GM23338 (cell line): ENCODE measurements at regions not wholly inside any gene's neighbourhood (a gene's known extent, or its start where the extent isn't known, plus 50 kb on each side); places are given as distances from the start of the nearest gene placed in this dataset.
A peak's percentile ranks its signal among the peaks of the same experiment; 100 is the strongest.

Source experiments
- ATAC-seq: fragments of 200-7000 bp; cut with Tn5 transposase; 3 replicates; pipeline ENCODE4 v1.9.1; 2020
- DNase-seq: peaks from one replicate; pipeline ENCODE4 v3.0.0-alpha.2; 2015; ENCODE audit warnings: low spot score
- H2AFZ ChIP-seq: fragments of 200-600 bp; sonication (generic); 2 replicates; pipeline ENCODE4 v1.8.0; 2016; ENCODE audit warnings: antibody characterized with exemption, mild to moderate bottlenecking, moderate library complexity
- H3F3A ChIP-seq: fragments of 200-600 bp; sonication (generic); replicated peaks from 2 replicates; pipeline ENCODE4 v1.8.0; 2017; ENCODE audit warnings: antibody characterized with exemption, mixed run types, low read depth
- H3K27ac ChIP-seq: fragments of 200-600 bp; sonication (generic); 2 replicates; pipeline ENCODE4 v1.6.1; 2016; ENCODE audit warnings: low read depth
- H3K27me3 ChIP-seq: fragments of 200-600 bp; sonication (generic); 2 replicates; pipeline ENCODE4 v1.8.0; 2016; ENCODE audit warnings: mild to moderate bottlenecking, mixed run types, moderate library complexity; ENCODE audit not compliant: insufficient read depth
- H3K36me3 ChIP-seq: fragments of 200-600 bp; sonication (generic); 2 replicates; pipeline ENCODE4 v1.8.0; 2016; ENCODE audit warnings: mild to moderate bottlenecking; ENCODE audit not compliant: insufficient read depth
- H3K4me1 ChIP-seq: fragments of 200-600 bp; sonication (generic); 2 replicates; pipeline ENCODE4 v1.8.0; 2016; ENCODE audit warnings: mild to moderate bottlenecking, moderate library complexity; ENCODE audit not compliant: insufficient read depth
- H3K4me2 ChIP-seq: fragments of 200-600 bp; sonication (generic); 2 replicates; pipeline ENCODE4 v1.7.1; 2017; ENCODE audit warnings: mixed run types
- H3K4me3 ChIP-seq: fragments of 200-600 bp; sonication (generic); 2 replicates; pipeline ENCODE4 v1.6.1; 2016; ENCODE audit warnings: mixed run types
- H3K79me2 ChIP-seq: fragments of 200-600 bp; sonication (generic); replicated peaks from 2 replicates; pipeline ENCODE4 v1.8.0; 2017; ENCODE audit warnings: mild to moderate bottlenecking; ENCODE audit not compliant: insufficient read depth
- H3K9me2 ChIP-seq: fragments of 200-600 bp; sonication (generic); 2 replicates; pipeline ENCODE4 v1.8.0; 2017; ENCODE audit not compliant: insufficient read depth
- H4K20me1 ChIP-seq: fragments of 200-600 bp; sonication (generic); replicated peaks from 2 replicates; pipeline ENCODE4 v1.8.0; 2017; ENCODE audit warnings: mild to moderate bottlenecking; ENCODE audit not compliant: insufficient read depth
- H3K27ac Mint-ChIP-seq: 2 replicates; pipeline ENCODE4 v1.8.0; 2020; ENCODE audit warnings: inconsistent platforms, mild to moderate bottlenecking, moderate library complexity, mixed read lengths
- H3K27me3 Mint-ChIP-seq: 3 replicates; pipeline ENCODE4 v1.8.0; 2022; ENCODE audit warnings: low read depth, mild to moderate bottlenecking, moderate library complexity, mixed read lengths, inconsistent platforms; ENCODE audit not compliant: insufficient read depth, poor library complexity
- H3K36me3 Mint-ChIP-seq: 3 replicates; pipeline ENCODE4 v1.8.0; 2021; ENCODE audit warnings: low read depth, mild to moderate bottlenecking, inconsistent platforms, moderate library complexity, mixed read lengths
- H3K4me1 Mint-ChIP-seq: 3 replicates; pipeline ENCODE4 v1.8.0; 2020; ENCODE audit warnings: mild to moderate bottlenecking, inconsistent platforms, mixed read lengths
- H3K4me3 Mint-ChIP-seq: 3 replicates; pipeline ENCODE4 v1.8.0; 2021; ENCODE audit warnings: moderate library complexity, mild to moderate bottlenecking, inconsistent platforms, mixed read lengths
- H3K9me3 Mint-ChIP-seq: 3 replicates; pipeline ENCODE4 v1.8.0; 2020; ENCODE audit warnings: moderate library complexity, mild to moderate bottlenecking, inconsistent platforms, mixed read lengths
- CREB1 ChIP-seq: fragments of 250-450 bp; sonication (Bioruptor Pico); IDR thresholded peaks from 2 replicates; pipeline ENCODE4 v1.5.0; 2020; ENCODE audit warnings: low read depth, mild to moderate bottlenecking, moderate library complexity
- EZH2 ChIP-seq: fragments of 200-600 bp; sonication (generic); IDR thresholded peaks from one replicate; pipeline ENCODE4 v1.8.0; 2017; ENCODE audit warnings: antibody characterized with exemption, mild to moderate bottlenecking, low read depth; ENCODE audit not compliant: unreplicated experiment
- JUNB ChIP-seq: IDR thresholded peaks from one replicate; pipeline ENCODE4 v1.6.1; 2016; ENCODE audit warnings: antibody characterized with exemption; ENCODE audit not compliant: unreplicated experiment
- NANOG ChIP-seq: IDR thresholded peaks from 2 replicates; pipeline ENCODE4 v1.6.1; 2016; ENCODE audit warnings: antibody characterized with exemption, borderline replicate concordance
- POLR2AphosphoS5 ChIP-seq: IDR thresholded peaks from 2 replicates; pipeline ENCODE4 v1.6.1; 2016; ENCODE audit warnings: antibody characterized with exemption, low read depth
- REST ChIP-seq: IDR thresholded peaks from one replicate; pipeline ENCODE4 v1.6.1; 2018; ENCODE audit warnings: antibody characterized with exemption; ENCODE audit not compliant: unreplicated experiment
- STAT1 ChIP-seq: IDR thresholded peaks from one replicate; pipeline ENCODE4 v1.6.1; 2016; ENCODE audit warnings: antibody characterized with exemption; ENCODE audit not compliant: unreplicated experiment
- ZNF114 ChIP-seq: fragments of 250-450 bp; sonication (Bioruptor Pico); IDR thresholded peaks from 2 replicates; pipeline ENCODE4 v1.5.0; 2020; ENCODE audit warnings: mild to moderate bottlenecking, moderate library complexity
- ZNF331 ChIP-seq: fragments of 250-450 bp; sonication (Bioruptor Pico); IDR thresholded peaks from 2 replicates; pipeline ENCODE4 v1.5.0; 2020; ENCODE audit warnings: low read depth, mild to moderate bottlenecking, moderate library complexity
- ZNF462 ChIP-seq: fragments of 250-450 bp; sonication (Bioruptor Pico); IDR thresholded peaks from 2 replicates; pipeline ENCODE4 v1.5.0; 2020; ENCODE audit warnings: mild to moderate bottlenecking, moderate library complexity
- TF ChIP-seq, protein P1 (sequence below): IDR thresholded peaks from 2 replicates; pipeline ENCODE4 v1.6.1; 2016; ENCODE audit warnings: antibody characterized with exemption

DNA sequence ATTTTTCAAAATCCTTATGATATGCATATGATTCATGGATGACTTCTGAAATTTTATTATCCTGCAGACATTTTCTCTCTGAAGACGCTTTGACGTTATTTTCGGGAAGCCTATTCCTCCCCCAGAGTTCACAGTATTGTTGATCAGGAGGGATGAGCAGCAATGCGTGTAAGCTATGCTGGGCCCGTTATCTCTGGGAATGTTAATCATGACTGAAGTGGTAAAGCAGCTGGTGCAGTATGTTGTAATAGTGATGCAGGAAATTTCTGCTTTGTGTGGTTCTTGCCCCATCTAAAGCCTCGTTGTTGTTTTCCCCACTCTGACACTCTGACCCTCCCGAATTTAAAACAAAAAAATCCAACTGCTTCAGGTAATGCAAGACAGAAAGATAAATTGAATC, 1797.8 kb upstream of the WWC1 start:
- no peaks in the 10 kb centered on the region for H4K20me1 ChIP-seq
- H3K27me3 Mint-ChIP-seq: peaks cover 4% of the 10 kb centered on the region
- H3K36me3 Mint-ChIP-seq: no peaks in the 10 kb centered on the region
- no peaks in the 10 kb centered on the region for H3K27me3 ChIP-seq
- H3K9me2 ChIP-seq: no peaks in the 10 kb centered on the region
- H3F3A ChIP-seq: no peaks in the 10 kb centered on the region
- H3K27ac Mint-ChIP-seq: no peak overlapping the region; the same call in 1 of the 2 replicates
- peak overlapping the region; percentile 44; the same call in 1 of the 2 replicates for H2AFZ ChIP-seq
- DNase-seq: no peak
- H3K4me3 ChIP-seq: no peak overlapping the region
- no peak overlapping the region for H3K4me3 Mint-ChIP-seq
- H3K4me1 ChIP-seq: peaks cover 9% of the 10 kb centered on the region
- no peaks in the 10 kb centered on the region for H3K79me2 ChIP-seq
- peaks cover 15% of the 10 kb centered on the region for H3K4me1 Mint-ChIP-seq
- no peaks in the 10 kb centered on the region for H3K9me3 Mint-ChIP-seq
- H3K4me2 ChIP-seq: no peak overlapping the region
- no peaks in the 10 kb centered on the region for H3K36me3 ChIP-seq
- no peak for ATAC-seq
- TF ChIP-seq ZNF114: no peak
- no peak for TF ChIP-seq NANOG
- TF ChIP-seq JUNB: no peak
- no peak for TF ChIP-seq EZH2
- TF ChIP-seq POLR2AphosphoS5: no peak
- H3K27ac ChIP-seq: no peak overlapping the region

DNA sequence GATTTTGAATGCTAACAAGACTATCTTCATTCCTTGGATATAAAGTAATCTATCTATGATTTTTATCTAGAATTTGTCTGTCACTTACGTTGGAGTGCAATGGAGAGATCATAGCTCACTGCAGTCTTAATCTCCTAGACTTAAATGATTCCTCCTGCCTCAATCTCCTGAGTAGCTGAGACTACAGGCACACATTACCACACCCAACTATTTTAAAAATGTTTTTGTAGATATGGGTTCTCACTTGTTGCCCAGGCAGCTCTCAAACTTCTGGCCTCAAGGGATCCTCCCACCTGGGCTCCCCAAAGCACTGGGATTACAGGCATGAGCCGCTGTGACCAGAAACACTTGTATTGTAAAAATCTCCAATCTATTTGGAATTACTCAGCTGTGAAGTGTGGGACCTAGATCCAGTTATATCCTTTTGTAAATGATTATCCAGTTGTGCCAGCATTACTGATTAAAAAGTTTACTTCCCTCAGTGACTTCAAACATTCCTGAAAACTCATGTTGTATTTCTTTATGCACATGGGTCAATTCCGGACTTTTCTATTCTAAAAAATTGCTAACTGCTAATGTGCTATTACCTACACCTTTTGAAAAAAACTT, 1793.8 kb upstream of the WWC1 start:
- H3K4me1 ChIP-seq: no peaks in the 10 kb centered on the region
- H3K4me2 ChIP-seq: no peak overlapping the region
- Mint-ChIP-seq H3K36me3 (no peaks in the 10 kb centered on the region), H3K27ac (no peak overlapping the region), H3K4me3 (no peak overlapping the region), H3K27me3 (no peaks in the 10 kb centered on the region), H3K4me1 (peaks cover 4% of the 10 kb centered on the region; the same call in 1 of the 3 replicates), H3K9me3 (no peaks in the 10 kb centered on the region)
- H3F3A ChIP-seq: no peaks in the 10 kb centered on the region
- no peaks in the 10 kb centered on the region for H3K27me3 ChIP-seq
- no peak for ATAC-seq
- H3K79me2 ChIP-seq: no peaks in the 10 kb centered on the region
- H3K4me3 ChIP-seq: no peak overlapping the region
- DNase-seq: no peak
- no peaks in the 10 kb centered on the region for H3K36me3 ChIP-seq
- 0 out of 2 replicates have a peak overlapping the region, but pooled peaks have one; percentile 7 for H2AFZ ChIP-seq
- H3K9me2 ChIP-seq: no peaks in the 10 kb centered on the region; the same call in 1 of the 2 replicates
- H3K27ac ChIP-seq: no peak overlapping the region
- no peaks in the 10 kb centered on the region for H4K20me1 ChIP-seq
- TF ChIP-seq CREB1 (CRISPR knock-in tag) (no peak), NANOG (no peak), POLR2AphosphoS5 (no peak), REST (no peak), ZNF331 (CRISPR knock-in tag) (no peak), STAT1 (no peak), ZNF462 (CRISPR knock-in tag) (no peak), JUNB (no peak)
- TF ChIP-seq, protein P1, sequence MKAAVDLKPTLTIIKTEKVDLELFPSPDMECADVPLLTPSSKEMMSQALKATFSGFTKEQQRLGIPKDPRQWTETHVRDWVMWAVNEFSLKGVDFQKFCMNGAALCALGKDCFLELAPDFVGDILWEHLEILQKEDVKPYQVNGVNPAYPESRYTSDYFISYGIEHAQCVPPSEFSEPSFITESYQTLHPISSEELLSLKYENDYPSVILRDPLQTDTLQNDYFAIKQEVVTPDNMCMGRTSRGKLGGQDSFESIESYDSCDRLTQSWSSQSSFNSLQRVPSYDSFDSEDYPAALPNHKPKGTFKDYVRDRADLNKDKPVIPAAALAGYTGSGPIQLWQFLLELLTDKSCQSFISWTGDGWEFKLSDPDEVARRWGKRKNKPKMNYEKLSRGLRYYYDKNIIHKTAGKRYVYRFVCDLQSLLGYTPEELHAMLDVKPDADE: no peak
